Neural cell (in vitro differentiated cells): ENCODE measurements at regions not wholly inside any gene's neighbourhood (a gene's known extent, or its start where the extent isn't known, plus 50 kb on each side); places are given as distances from the start of the nearest gene placed in this dataset.

Experiments used
- H2AFZ ChIP-seq: fragments of 200-600, 300-800 bp; sonication (generic), shearing (Covaris generic); 2 replicates; pipeline ENCODE4 v1.6.0; 2014; ENCODE audit warnings: low read depth, mild to moderate bottlenecking, antibody characterized with exemption, low read length, moderate library complexity
- H3F3A ChIP-seq: fragments of 200-600 bp; shearing (Covaris generic); 2 replicates; pipeline ENCODE4 v1.6.1; 2016; ENCODE audit warnings: mild to moderate bottlenecking, moderate library complexity, mixed read lengths, antibody characterized with exemption, low read length; ENCODE audit not compliant: insufficient read depth, poor library complexity, severe bottlenecking
- H3K27ac ChIP-seq: fragments of 200-600, 300-800 bp; sonication (generic), shearing (Covaris generic); 2 replicates; pipeline ENCODE4 v1.5.1; 2014; ENCODE audit warnings: mild to moderate bottlenecking, low read length, moderate library complexity
- H3K27me3 ChIP-seq: fragments of 300-800, 200-600 bp; sonication (generic), shearing (Covaris generic); 2 replicates; pipeline ENCODE4 v1.6.0; 2014; ENCODE audit warnings: mild to moderate bottlenecking, low read depth, low read length, moderate library complexity; ENCODE audit not compliant: insufficient read depth
- H3K36me3 ChIP-seq: fragments of 300-800, 200-600 bp; sonication (generic), shearing (Covaris generic); 2 replicates; pipeline ENCODE4 v1.5.1; 2014; ENCODE audit warnings: mild to moderate bottlenecking, antibody characterized with exemption, low read length, moderate library complexity; ENCODE audit not compliant: insufficient read depth
- H3K4me2 ChIP-seq: fragments of 300-800, 200-600 bp; sonication (generic), shearing (Covaris generic); 2 replicates; pipeline ENCODE4 v1.6.0; 2014; ENCODE audit warnings: mild to moderate bottlenecking, low read length
- H3K4me3 ChIP-seq: fragments of 300-800, 200-600 bp; sonication (generic), shearing (Covaris generic); 2 replicates; pipeline ENCODE4 v1.5.1; 2014; ENCODE audit warnings: mild to moderate bottlenecking, low read length, moderate library complexity
- H3K79me2 ChIP-seq: fragments of 200-600 bp; shearing (Covaris generic); replicated peaks from 2 replicates; pipeline ENCODE4 v1.6.0; 2014; ENCODE audit warnings: mild to moderate bottlenecking, low read length, moderate library complexity; ENCODE audit not compliant: insufficient read depth
- H3K9ac ChIP-seq: fragments of 300-800, 200-600 bp; sonication (generic), shearing (Covaris generic); 2 replicates; pipeline ENCODE4 v1.6.1; 2016; ENCODE audit warnings: mild to moderate bottlenecking, low read length, mixed read lengths
- H3K9me2 ChIP-seq: fragments of 200-600 bp; shearing (Covaris generic); 2 replicates; pipeline ENCODE4 v1.6.1; 2016; ENCODE audit warnings: mild to moderate bottlenecking, low read length, mixed read lengths; ENCODE audit not compliant: insufficient read depth
- H3K9me3 ChIP-seq: fragments of 200-600, 300-800 bp; sonication (generic), shearing (Covaris generic); 2 replicates; pipeline ENCODE4 v1.6.1; 2016; ENCODE audit warnings: mild to moderate bottlenecking, mixed run types, low read length, moderate library complexity, mixed read lengths
- H4K20me1 ChIP-seq: fragments of 200-600 bp; shearing (Covaris generic); 2 replicates; pipeline ENCODE4 v1.6.1; 2016; ENCODE audit warnings: mild to moderate bottlenecking, mixed run types; ENCODE audit not compliant: insufficient read depth
- CTCF ChIP-seq: fragments of 450-650 bp; IDR thresholded peaks from 2 replicates; pipeline ENCODE4 v1.5.1; 2014; ENCODE audit warnings: antibody characterized with exemption, mild to moderate bottlenecking, moderate library complexity; ENCODE audit not compliant: poor library complexity, severe bottlenecking
- EP300 ChIP-seq: fragments of 450-650 bp; conservative IDR thresholded peaks from 2 replicates; pipeline ENCODE4 v1.6.1; 2014; ENCODE audit warnings: antibody characterized with exemption, mild to moderate bottlenecking, moderate library complexity; ENCODE audit not compliant: poor library complexity, severe bottlenecking
- EZH2 ChIP-seq: fragments of 200-600, 300-800 bp; shearing (Covaris generic), sonication (generic); IDR thresholded peaks from 2 replicates; pipeline ENCODE4 v1.6.1; 2014; ENCODE audit warnings: antibody characterized with exemption, low read length, borderline replicate concordance, mild to moderate bottlenecking; ENCODE audit not compliant: insufficient read depth, poor library complexity, severe bottlenecking
- MXI1 ChIP-seq: fragments of 450-650 bp; conservative IDR thresholded peaks from 2 replicates; pipeline ENCODE4 v1.6.1; 2014; ENCODE audit warnings: antibody characterized with exemption, mild to moderate bottlenecking; ENCODE audit not compliant: poor library complexity, severe bottlenecking
- POLR2AphosphoS5 ChIP-seq: IDR thresholded peaks from 2 replicates; pipeline ENCODE4 v1.6.1; 2012
- RAD21 ChIP-seq: fragments of 450-650 bp; conservative IDR thresholded peaks from 2 replicates; pipeline ENCODE4 v1.6.1; 2014; ENCODE audit warnings: antibody characterized with exemption, mild to moderate bottlenecking, moderate library complexity
- REST ChIP-seq: IDR thresholded peaks from 2 replicates; pipeline ENCODE4 v1.6.1; 2012; ENCODE audit warnings: borderline replicate concordance
- SMC3 ChIP-seq: fragments of 450-650 bp; conservative IDR thresholded peaks from 2 replicates; pipeline ENCODE4 v1.6.1; 2014; ENCODE audit warnings: antibody characterized with exemption, mild to moderate bottlenecking, moderate library complexity; ENCODE audit not compliant: poor library complexity
- TAF1 ChIP-seq: IDR thresholded peaks from 2 replicates; pipeline ENCODE4 v1.6.1; 2012; ENCODE audit warnings: low read depth

GRCh38 chr15:94131875-94132274 lies 99.5 kb upstream of the MCTP2 start:
- no peaks in the 10 kb centered on the region for H3F3A ChIP-seq
- no peak overlapping the region for H3K4me3 ChIP-seq
- no peaks in the 10 kb centered on the region for H3K79me2 ChIP-seq
- no peak overlapping the region for H3K4me2 ChIP-seq
- H3K36me3 ChIP-seq, result no peaks in the 10 kb centered on the region
- no peak overlapping the region for H3K9ac ChIP-seq
- no peak for TF ChIP-seq EP300
- no peak for TF ChIP-seq TAF1
- TF ChIP-seq POLR2AphosphoS5, result no peak
- TF ChIP-seq EZH2, result no peak
- TF ChIP-seq RAD21, result no peak
- TF ChIP-seq MXI1, result no peak
- no peak for TF ChIP-seq REST
- TF ChIP-seq SMC3, result no peak
- TF ChIP-seq CTCF, result no peak
- H3K9me2 ChIP-seq, result no peaks in the 10 kb centered on the region
- H2AFZ ChIP-seq, result no peak overlapping the region
- peaks cover 4% of the 10 kb centered on the region for H3K9me3 ChIP-seq
- no peaks in the 10 kb centered on the region for H4K20me1 ChIP-seq
- H3K27me3 ChIP-seq, result no peaks in the 10 kb centered on the region
- H3K27ac ChIP-seq, result no peak overlapping the region

GRCh38 chr15:94130504-94130903 lies 100.9 kb upstream of the MCTP2 start:
- H4K20me1 ChIP-seq, result no peaks in the 10 kb centered on the region
- no peaks in the 10 kb centered on the region for H3K79me2 ChIP-seq
- no peaks in the 10 kb centered on the region for H3K27me3 ChIP-seq
- H3K9ac ChIP-seq, result no peak overlapping the region
- no peak overlapping the region for H2AFZ ChIP-seq
- no peaks in the 10 kb centered on the region for H3K9me2 ChIP-seq
- H3F3A ChIP-seq, result no peaks in the 10 kb centered on the region
- H3K4me2 ChIP-seq, result no peak overlapping the region
- no peak overlapping the region for H3K4me3 ChIP-seq
- peaks cover 4% of the 10 kb centered on the region for H3K9me3 ChIP-seq
- H3K27ac ChIP-seq, result no peak overlapping the region
- H3K36me3 ChIP-seq, result no peaks in the 10 kb centered on the region
- TF ChIP-seq MXI1, result no peak
- TF ChIP-seq EZH2, result no peak
- no peak for TF ChIP-seq POLR2AphosphoS5
- no peak for TF ChIP-seq REST
- no peak for TF ChIP-seq CTCF
- no peak for TF ChIP-seq SMC3
- TF ChIP-seq EP300, result no peak
- no peak for TF ChIP-seq RAD21
- no peak for TF ChIP-seq TAF1
